OCI-LY7 (cell line): ENCODE measurements at regions not wholly inside any gene's neighbourhood (a gene's known extent, or its start where the extent isn't known, plus 50 kb on each side); places are given as distances from the start of the nearest gene placed in this dataset.

Experiments
- BruUV-seq: library from RNA; stranded (reverse); fragments of 400-500 nt; replicated peaks from 2 replicates; lab custom pipeline; 2021; lab: Mats Ljungman, UMichigan
- CTCF ChIA-PET: fragments of 300-600 bp; sonication (Branson Sonifier 250); formaldehyde crosslinking; loops from one replicate; lab custom pipeline; 2022; ENCODE audit warnings: antibody characterized with exemption; ENCODE audit not compliant: unreplicated experiment; lab: Charles Lee
- POLR2A ChIA-PET: fragments of 300-600 bp; sonication (Branson Sonifier 250); formaldehyde crosslinking; loops from one replicate; lab custom pipeline; 2022; ENCODE audit warnings: antibody characterized with exemption; lab: Charles Lee
- DNase-seq: peaks from one replicate; pipeline ENCODE4 v3.0.0-alpha.2; 2015; ENCODE audit warnings: low spot score
- H2AFZ ChIP-seq: fragments of 200-600 bp; sonication (generic), shearing (Covaris generic); 2 replicates; pipeline ENCODE4 v1.6.1; 2014; ENCODE audit warnings: mild to moderate bottlenecking, antibody characterized with exemption, low read length, moderate library complexity
- H3K27ac ChIP-seq: fragments of 200-600 bp; sonication (generic); 2 replicates; pipeline ENCODE4 v1.5.1; 2014; ENCODE audit warnings: mixed run types, low read depth, mild to moderate bottlenecking, moderate library complexity, low read length, inconsistent platforms; ENCODE audit not compliant: poor library complexity, severe bottlenecking
- H3K36me3 ChIP-seq: fragments of 200-600 bp; sonication (generic); 2 replicates; pipeline ENCODE4 v1.6.1; 2014; ENCODE audit warnings: mild to moderate bottlenecking, antibody characterized with exemption, low read length, moderate library complexity, mixed read lengths; ENCODE audit not compliant: insufficient read depth
- H3K4me1 ChIP-seq: fragments of 200-600 bp; sonication (generic); 2 replicates; pipeline ENCODE4 v1.5.1; 2014; ENCODE audit warnings: mild to moderate bottlenecking, low read length; ENCODE audit not compliant: insufficient read depth, poor library complexity, severe bottlenecking
- H3K4me2 ChIP-seq: fragments of 200-600 bp; sonication (generic); 2 replicates; pipeline ENCODE4 v1.6.1; 2014; ENCODE audit warnings: mild to moderate bottlenecking, low read length
- H3K4me3 ChIP-seq: fragments of 200-600 bp; sonication (generic); 2 replicates; pipeline ENCODE4 v1.5.1; 2014; ENCODE audit warnings: mild to moderate bottlenecking, low read depth, low read length; ENCODE audit not compliant: poor library complexity, severe bottlenecking
- H3K79me2 ChIP-seq: fragments of 200-600 bp; sonication (generic); 2 replicates; pipeline ENCODE4 v1.6.1; 2016; ENCODE audit warnings: low read depth, mild to moderate bottlenecking, low read length, moderate library complexity, mixed read lengths; ENCODE audit not compliant: insufficient read depth
- H3K9me2 ChIP-seq: fragments of 200-600 bp; sonication (generic); 2 replicates; pipeline ENCODE4 v1.6.1; 2016; ENCODE audit warnings: mild to moderate bottlenecking, low read length, mixed read lengths; ENCODE audit not compliant: insufficient read depth
- H3K9me3 ChIP-seq: fragments of 200-600 bp; sonication (generic); 2 replicates; pipeline ENCODE4 v1.6.1; 2014; ENCODE audit warnings: mild to moderate bottlenecking, mixed run types, low read length, mixed read lengths
- H4K20me1 ChIP-seq: fragments of 200-600 bp; sonication (generic); 2 replicates; pipeline ENCODE4 v1.6.1; 2014; ENCODE audit warnings: mild to moderate bottlenecking, antibody characterized with exemption, low read length, moderate library complexity, mixed read lengths; ENCODE audit not compliant: insufficient read depth
- EZH2phosphoT487 ChIP-seq: fragments of 200-600 bp; sonication (generic); IDR thresholded peaks from 2 replicates; pipeline ENCODE4 v1.6.1; 2018; ENCODE audit warnings: low read depth, borderline replicate concordance, mild to moderate bottlenecking, mixed run types, antibody characterized with exemption, low read length, moderate library complexity, mixed read lengths
- intact Hi-C: fragments of 100-400 bp; cut with micrococcal nuclease; formaldehyde crosslinking; loops from one replicate; pipeline ENCODE4 v1.10.0; 2022; ENCODE audit not compliant: unreplicated experiment
- TF ChIP-seq, protein P1 (sequence below): fragments of 200-600 bp; sonication (generic); conservative IDR thresholded peaks from 2 replicates; pipeline ENCODE4 v1.5.1; 2014; ENCODE audit warnings: mild to moderate bottlenecking, antibody characterized with exemption, low read length, moderate library complexity, mixed read lengths

- Histone ChIP-seq H3K79me2 (no peaks in the 10 kb centered on the region), H3K9me2 (no peaks in the 10 kb centered on the region), H3K27ac (no peak overlapping the region), H2AFZ (no peak overlapping the region), H3K4me2 (no peak overlapping the region), H3K36me3 (no peaks in the 10 kb centered on the region), H4K20me1 (no peaks in the 10 kb centered on the region), H3K4me1 (no peaks in the 10 kb centered on the region), H3K9me3 (no peaks in the 10 kb centered on the region), H3K4me3 (no peak overlapping the region)
- ChIA-PET POLR2A (no interaction called here), CTCF (no interaction called here)
- no TSS peak for BruUV-seq
- no peak for TF ChIP-seq EZH2phosphoT487
- TF ChIP-seq, protein P1, sequence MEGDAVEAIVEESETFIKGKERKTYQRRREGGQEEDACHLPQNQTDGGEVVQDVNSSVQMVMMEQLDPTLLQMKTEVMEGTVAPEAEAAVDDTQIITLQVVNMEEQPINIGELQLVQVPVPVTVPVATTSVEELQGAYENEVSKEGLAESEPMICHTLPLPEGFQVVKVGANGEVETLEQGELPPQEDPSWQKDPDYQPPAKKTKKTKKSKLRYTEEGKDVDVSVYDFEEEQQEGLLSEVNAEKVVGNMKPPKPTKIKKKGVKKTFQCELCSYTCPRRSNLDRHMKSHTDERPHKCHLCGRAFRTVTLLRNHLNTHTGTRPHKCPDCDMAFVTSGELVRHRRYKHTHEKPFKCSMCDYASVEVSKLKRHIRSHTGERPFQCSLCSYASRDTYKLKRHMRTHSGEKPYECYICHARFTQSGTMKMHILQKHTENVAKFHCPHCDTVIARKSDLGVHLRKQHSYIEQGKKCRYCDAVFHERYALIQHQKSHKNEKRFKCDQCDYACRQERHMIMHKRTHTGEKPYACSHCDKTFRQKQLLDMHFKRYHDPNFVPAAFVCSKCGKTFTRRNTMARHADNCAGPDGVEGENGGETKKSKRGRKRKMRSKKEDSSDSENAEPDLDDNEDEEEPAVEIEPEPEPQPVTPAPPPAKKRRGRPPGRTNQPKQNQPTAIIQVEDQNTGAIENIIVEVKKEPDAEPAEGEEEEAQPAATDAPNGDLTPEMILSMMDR, result no peak
- intact Hi-C loops, result no loop called here
- DNase-seq, result no peak
Observed at GRCh38 chr7:138208142-138208570, 131.9 kb downstream of the AKR1D1 start.

DNA sequence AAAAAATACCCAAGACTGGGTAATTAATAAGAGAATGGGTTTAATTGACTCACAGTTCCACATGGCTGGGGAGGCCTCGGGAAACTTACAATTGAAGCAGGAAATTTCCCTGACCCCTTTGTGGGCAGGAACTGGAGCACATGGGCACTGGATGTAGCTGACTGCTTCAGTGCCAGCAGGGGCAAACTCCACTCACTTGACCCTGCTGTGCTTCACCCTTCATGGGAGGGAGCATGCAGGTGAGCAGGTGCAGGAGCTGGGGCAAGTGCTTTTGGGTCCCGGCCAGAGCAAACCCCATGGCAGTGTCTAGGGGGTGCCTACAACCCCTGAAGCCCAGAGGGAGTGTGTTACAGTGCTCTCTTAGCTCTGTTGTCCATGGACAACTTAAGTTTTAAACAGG, 132.6 kb downstream of the AKR1D1 start:
- TF ChIP-seq, protein P1, result no peak
- TF ChIP-seq EZH2phosphoT487, result no peak
- CTCF ChIA-PET, result no interaction called here
- H3K36me3 ChIP-seq, result no peaks in the 10 kb centered on the region
- no TSS peak for BruUV-seq
- H2AFZ ChIP-seq, result no peak overlapping the region
- no peak overlapping the region for H3K4me2 ChIP-seq
- no peaks in the 10 kb centered on the region for H3K9me3 ChIP-seq
- intact Hi-C loops, result no loop called here
- H3K27ac ChIP-seq, result no peak overlapping the region
- H3K4me3 ChIP-seq, result no peak overlapping the region
- POLR2A ChIA-PET, result no interaction called here
- no peak for DNase-seq
- H4K20me1 ChIP-seq, result no peaks in the 10 kb centered on the region
- no peaks in the 10 kb centered on the region for H3K79me2 ChIP-seq
- H3K4me1 ChIP-seq, result no peaks in the 10 kb centered on the region
- H3K9me2 ChIP-seq, result no peaks in the 10 kb centered on the region

GRCh38 chr7:138212314-138212713, 136.1 kb downstream of the AKR1D1 start:
- Histone ChIP-seq H4K20me1 (no peaks in the 10 kb centered on the region), H3K79me2 (no peaks in the 10 kb centered on the region), H3K9me3 (no peaks in the 10 kb centered on the region), H3K27ac (no peak overlapping the region), H3K36me3 (no peaks in the 10 kb centered on the region), H2AFZ (no peak overlapping the region), H3K9me2 (no peaks in the 10 kb centered on the region), H3K4me1 (no peaks in the 10 kb centered on the region), H3K4me3 (no peak overlapping the region), H3K4me2 (no peak overlapping the region)
- TF ChIP-seq, protein P1, result no peak
- no peak for TF ChIP-seq EZH2phosphoT487
- ChIA-PET POLR2A (no interaction called here), CTCF (no interaction called here)
- intact Hi-C loops, result no loop called here
- BruUV-seq, result no TSS peak
- no peak for DNase-seq
